ENCODE measurements at regions not wholly inside any gene's neighbourhood (a gene's known extent, or its start where the extent isn't known, plus 50 kb on each side); places are given as distances from the start of the nearest gene placed in this dataset.

DNA sequence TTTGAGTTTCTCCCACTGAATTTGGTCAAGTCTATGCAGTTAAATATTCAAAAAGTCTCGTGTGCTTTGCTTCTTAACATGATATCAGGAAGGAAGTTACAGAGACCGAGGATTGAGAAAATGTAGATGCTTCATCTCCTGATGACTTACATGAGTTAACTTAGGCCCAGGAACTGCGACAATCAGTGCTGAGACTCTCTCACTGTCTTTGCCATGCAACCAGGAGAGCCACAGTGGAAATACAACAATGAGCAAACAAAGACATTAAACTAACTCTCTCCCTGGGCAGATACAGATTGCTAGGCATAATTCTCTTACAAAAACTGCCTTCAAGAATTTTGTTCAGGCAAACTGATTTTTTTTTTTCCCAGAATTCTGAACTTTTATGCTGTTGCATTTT lies 440.6 kb upstream of the EPHA7 start:
- no peak overlapping the region for H3K4me3 ChIP-seq
- intact Hi-C loops (cut with DNase I; ENCODE audit: low total_unique reads) = no loop called here
- H3K36me3 ChIP-seq = no peaks in the 10 kb centered on the region
- ATAC-seq (no peak), DNase-seq (no peak)
- no peak for TF ChIP-seq CTCF (IDR thresholded peaks at IDR 0.05 in 4 of 5, conservative IDR thresholded peaks at IDR 0.05 in 1 of 5)
- no peak for TF ChIP-seq POLR2A (IDR thresholded peaks at IDR 0.05)
- no peaks in the 10 kb centered on the region for H3K27me3 ChIP-seq
- in situ Hi-C loops (cut with MboI; ENCODE audit: low sequenced_read_pairs in 4 of 4) = no loop called here
- no peaks in the 10 kb centered on the region for H3K9me3 ChIP-seq
- no peaks in the 10 kb centered on the region for H3K4me1 ChIP-seq
- H3K27ac ChIP-seq = no peak overlapping the region

DNA sequence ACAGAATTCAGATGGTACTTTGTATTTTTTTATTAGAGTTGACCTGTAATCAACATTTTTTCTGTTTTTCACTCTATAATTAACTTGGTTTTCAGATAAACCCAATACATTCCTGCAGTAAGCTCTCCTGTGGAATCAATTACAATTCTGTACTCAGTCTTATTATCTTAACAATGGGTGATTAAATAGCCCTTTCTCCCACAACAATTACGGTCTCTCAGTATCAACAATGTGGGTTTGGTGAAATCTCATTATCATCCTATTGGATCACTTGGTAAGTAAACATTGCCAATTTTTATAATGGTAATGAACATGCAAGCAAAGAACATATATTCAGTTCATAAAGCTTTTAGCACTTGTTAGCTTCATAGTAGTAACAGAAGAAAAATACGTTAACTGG lies 438.9 kb upstream of the EPHA7 start:
- Histone ChIP-seq H3K4me3 (no peak overlapping the region), H3K4me1 (no peaks in the 10 kb centered on the region), H3K9me3 (no peaks in the 10 kb centered on the region), H3K36me3 (no peaks in the 10 kb centered on the region), H3K27me3 (no peaks in the 10 kb centered on the region), H3K27ac (no peak overlapping the region)
- no peak for ATAC-seq
- intact Hi-C loops (cut with DNase I; ENCODE audit: low total_unique reads) (no loop called here), in situ Hi-C loops (cut with MboI; ENCODE audit: low sequenced_read_pairs in 4 of 4) (no loop called here)
- no peak for TF ChIP-seq CTCF (IDR thresholded peaks at IDR 0.05 in 4 of 5, conservative IDR thresholded peaks at IDR 0.05 in 1 of 5)
- no peak for TF ChIP-seq POLR2A (IDR thresholded peaks at IDR 0.05)
- no peak for DNase-seq

GRCh38 chr6:93849857-93850256 lies 430.5 kb upstream of the EPHA7 start:
- Histone ChIP-seq H3K4me1 (no peaks in the 10 kb centered on the region), H3K27ac (no peak overlapping the region), H3K9me3 (no peaks in the 10 kb centered on the region), H3K4me3 (no peak overlapping the region), H3K27me3 (no peaks in the 10 kb centered on the region), H3K36me3 (no peaks in the 10 kb centered on the region)
- intact Hi-C loops (cut with DNase I; ENCODE audit: low total_unique reads) (no loop called here), in situ Hi-C loops (cut with MboI; ENCODE audit: low sequenced_read_pairs in 4 of 4) (no loop called here)
- TF ChIP-seq CTCF (IDR thresholded peaks at IDR 0.05 in 4 of 5, conservative IDR thresholded peaks at IDR 0.05 in 1 of 5) = no peak
- TF ChIP-seq POLR2A (IDR thresholded peaks at IDR 0.05) = no peak
- DNase-seq = no peak
- ATAC-seq = no peak

DNA sequence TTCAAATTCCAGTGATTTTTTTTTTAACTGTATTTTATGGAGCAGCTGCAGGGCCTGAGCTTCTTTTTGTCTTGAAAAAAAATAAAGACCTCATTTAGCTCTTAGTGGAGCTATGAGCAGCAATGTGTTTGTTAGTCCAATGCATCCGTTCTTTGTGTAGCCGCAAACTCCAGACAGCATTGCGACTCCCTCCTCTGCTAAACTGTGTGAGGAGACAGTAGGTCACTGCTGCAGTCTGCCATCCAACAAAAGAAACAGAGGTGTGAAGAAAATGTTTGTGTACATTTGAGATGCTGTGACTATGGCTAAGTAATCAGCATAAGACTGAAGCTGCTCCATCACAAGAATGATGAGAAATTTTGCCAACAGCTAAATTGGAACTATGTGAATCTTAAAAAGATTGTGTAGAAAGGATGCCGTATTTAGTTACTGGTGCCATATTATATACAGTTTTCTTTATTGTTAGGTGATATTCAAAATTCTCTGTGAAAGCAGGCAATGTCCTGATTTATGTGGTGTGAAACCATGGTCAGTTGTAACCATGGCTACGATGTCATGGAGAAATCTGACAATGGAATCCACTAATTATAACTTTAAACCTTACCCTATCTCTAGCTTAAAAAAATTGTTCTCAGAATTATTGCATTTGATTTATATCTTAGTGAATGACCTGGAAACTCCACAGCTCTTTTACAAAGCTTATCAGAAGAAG lies 428.8 kb upstream of the EPHA7 start:
- in situ Hi-C loops (cut with MboI; ENCODE audit: low sequenced_read_pairs in 4 of 4) = no loop called here
- H3K36me3 ChIP-seq = no peaks in the 10 kb centered on the region

More for the DNA sequence above, 428.8 kb upstream of the EPHA7 start:
- Histone ChIP-seq H3K27ac (no peak overlapping the region), H3K4me3 (no peak overlapping the region), H3K9me3 (no peaks in the 10 kb centered on the region), H3K27me3 (no peaks in the 10 kb centered on the region), H3K4me1 (no peaks in the 10 kb centered on the region)
- no peak for TF ChIP-seq POLR2A (IDR thresholded peaks at IDR 0.05)
- no peak for TF ChIP-seq CTCF (IDR thresholded peaks at IDR 0.05 in 4 of 5, conservative IDR thresholded peaks at IDR 0.05 in 1 of 5)
- intact Hi-C loops (cut with DNase I; ENCODE audit: low total_unique reads) = no loop called here
- DNase-seq = no peak
- ATAC-seq = no peak

Measured in gastrocnemius medialis (tissue), 4 donors.